HG03039 (cell line): ENCODE measurements at regions not wholly inside any gene's neighbourhood (a gene's known extent, or its start where the extent isn't known, plus 50 kb on each side); places are given as distances from the start of the nearest gene placed in this dataset.
"Not testable (repeated sequence)": the region's sequence is repeated elsewhere in the genome, so short reads cannot be mapped to it uniquely, and the experiment has no call there.

Source experiments
- ATAC-seq: cut with Tn5 transposase; IDR thresholded peaks from one replicate; pipeline ENCODE4 v1.9.1; 2021; ENCODE audit warnings: mild to moderate bottlenecking, moderate library complexity; ENCODE audit not compliant: unreplicated experiment

- no peak for ATAC-seq
Observed at GRCh38 chr3:40924559-40925141, 274.7 kb upstream of the CTNNB1 start.

GRCh38 chr3:40925231-40925630 lies 274.1 kb upstream of the CTNNB1 start:
- no peak for ATAC-seq

- ATAC-seq, result no peak
Observed at GRCh38 chr3:40930131-40930538, 269.2 kb upstream of the CTNNB1 start.

GRCh38 chr3:40930756-40931155 lies 268.5 kb upstream of the CTNNB1 start:
- no peak for ATAC-seq

GRCh38 chr3:40938591-40938990 lies 260.7 kb upstream of the CTNNB1 start:
- ATAC-seq, result no peak

- ATAC-seq, result no peak
Observed at GRCh38 chr3:40939030-40939740, 260.1 kb upstream of the CTNNB1 start.

GRCh38 chr3:40939741-40940130 lies 259.6 kb upstream of the CTNNB1 start:
- ATAC-seq, result no peak

- ATAC-seq, result no peak
Observed at GRCh38 chr3:40940651-40941050, 258.7 kb upstream of the CTNNB1 start.

GRCh38 chr3:40947022-40947421 lies 252.3 kb upstream of the CTNNB1 start:
- ATAC-seq, result not testable (repeated sequence)

GRCh38 chr3:40949347-40949746 lies 250.0 kb upstream of the CTNNB1 start:
- ATAC-seq, result not testable (repeated sequence)

- no peak for ATAC-seq
Observed at GRCh38 chr3:40951636-40952035, 247.7 kb upstream of the CTNNB1 start.

GRCh38 chr3:40961104-40961857 lies 238.0 kb upstream of the CTNNB1 start:
- ATAC-seq, result no peak

- ATAC-seq, result no peak
Observed at GRCh38 chr3:40962721-40963120, 236.6 kb upstream of the CTNNB1 start.

GRCh38 chr3:40968666-40969065 lies 230.6 kb upstream of the CTNNB1 start:
- ATAC-seq, result no peak

GRCh38 chr3:40969341-40969740 lies 230.0 kb upstream of the CTNNB1 start:
- ATAC-seq, result no peak

GRCh38 chr3:40969756-40970466 lies 229.4 kb upstream of the CTNNB1 start:
- no peak for ATAC-seq

- peak; percentile 97 for ATAC-seq
Observed at GRCh38 chr3:40971191-40972168, 227.8 kb upstream of the CTNNB1 start.

GRCh38 chr3:40972350-40972749 lies 227.0 kb upstream of the CTNNB1 start:
- no peak for ATAC-seq

- ATAC-seq, result no peak
Observed at GRCh38 chr3:40973141-40973540, 226.2 kb upstream of the CTNNB1 start.

- no peak for ATAC-seq
Observed at GRCh38 chr3:40975711-40976121, 223.6 kb upstream of the CTNNB1 start.
